ENCODE measurements at regions not wholly inside any gene's neighbourhood (a gene's known extent, or its start where the extent isn't known, plus 50 kb on each side); places are given as distances from the start of the nearest gene placed in this dataset.

- in situ Hi-C loops (cut with HindIII; ENCODE audit: low pct_unique_long_range_greater_than_20kb, low sequenced_read_pairs) (no loop called here), intact Hi-C loops (cut with micrococcal nuclease; ENCODE audit: unreplicated experiment) (no loop called here)
- H3K27me3 ChIP-seq (ENCODE audit: control insufficient read depth, insufficient read depth, low read length) = no peaks in the 10 kb centered on the region
- DNase-seq (ENCODE audit: low read depth, low spot score) (no peak), ATAC-seq (no peak)
- no peaks in the 10 kb centered on the region for H3K4me1 ChIP-seq (ENCODE audit: control insufficient read depth, insufficient read depth, low read length)
- CTCF ChIA-PET = no interaction called here
- BruUV-seq (replicated peaks) = no TSS peak
- TF ChIP-seq CTCF (IDR thresholded peaks at IDR 0.05) (no peak), TCF7L2 (IDR thresholded peaks at IDR 0.05; ENCODE audit: low read depth, low read length) (no peak), SIN3A (IDR thresholded peaks at IDR 0.05; ENCODE audit: borderline replicate concordance, insufficient read depth, low read depth, low read length) (no peak), POLR2AphosphoS5 (IDR thresholded peaks at IDR 0.05; ENCODE audit: low read depth, low read length) (no peak)
- no peak overlapping the region for H3K27ac ChIP-seq (ENCODE audit: low read length)
- no peak overlapping the region for H3K4me3 ChIP-seq (ENCODE audit: low read depth in 2 of 2, low read length in 2 of 2)
- POLR2A ChIA-PET = no interaction called here
- H3K9me3 ChIP-seq (ENCODE audit: control insufficient read depth, insufficient read depth, low read depth, low read length) = no peaks in the 10 kb centered on the region
- H3K36me3 ChIP-seq (ENCODE audit: control insufficient read depth, insufficient read depth, low read length) = no peaks in the 10 kb centered on the region
Observed at GRCh38 chr4:26179316-26179760, 141.5 kb upstream of the RBPJ start.

GRCh38 chr4:26181616-26182015, 139.2 kb upstream of the RBPJ start:
- BruUV-seq (replicated peaks) = no TSS peak
- CTCF ChIA-PET = no interaction called here
- POLR2A ChIA-PET = no interaction called here
- no peak for DNase-seq (ENCODE audit: low read depth, low spot score)
- TF ChIP-seq TCF7L2 (IDR thresholded peaks at IDR 0.05; ENCODE audit: low read depth, low read length) (no peak), SIN3A (IDR thresholded peaks at IDR 0.05; ENCODE audit: borderline replicate concordance, insufficient read depth, low read depth, low read length) (no peak), REST (IDR thresholded peaks at IDR 0.05; ENCODE audit: insufficient read depth in 1 of 2, low read depth in 2 of 2, low read length in 1 of 2) (no peak), POLR2AphosphoS5 (IDR thresholded peaks at IDR 0.05; ENCODE audit: low read depth, low read length) (no peak), CTCF (IDR thresholded peaks at IDR 0.05) (no peak)
- Histone ChIP-seq H3K4me1 (ENCODE audit: control insufficient read depth, insufficient read depth, low read length) (no peaks in the 10 kb centered on the region), H3K27me3 (ENCODE audit: control insufficient read depth, insufficient read depth, low read length) (no peaks in the 10 kb centered on the region), H3K4me3 (ENCODE audit: low read depth in 2 of 2, low read length in 2 of 2) (no peak overlapping the region), H3K36me3 (ENCODE audit: control insufficient read depth, insufficient read depth, low read length) (no peaks in the 10 kb centered on the region), H3K9me3 (ENCODE audit: control insufficient read depth, insufficient read depth, low read depth, low read length) (no peaks in the 10 kb centered on the region), H3K27ac (ENCODE audit: low read length) (no peak overlapping the region)
- in situ Hi-C loops (cut with HindIII; ENCODE audit: low pct_unique_long_range_greater_than_20kb, low sequenced_read_pairs) (no loop called here), intact Hi-C loops (cut with micrococcal nuclease; ENCODE audit: unreplicated experiment) (no loop called here)
- no peak; the same call in 1 of the 2 replicates for ATAC-seq

Measured in Panc1 (cell line).